HG02840 (cell line): ENCODE measurements at regions not wholly inside any gene's neighbourhood (a gene's known extent, or its start where the extent isn't known, plus 50 kb on each side); places are given as distances from the start of the nearest gene placed in this dataset.

Experiments used
- ATAC-seq: cut with Tn5 transposase; IDR thresholded peaks from one replicate; pipeline ENCODE4 v1.9.1; 2021; ENCODE audit warnings: mild to moderate bottlenecking, moderate library complexity, moderate number of reproducible peaks; ENCODE audit not compliant: unreplicated experiment, low FRiP score

DNA sequence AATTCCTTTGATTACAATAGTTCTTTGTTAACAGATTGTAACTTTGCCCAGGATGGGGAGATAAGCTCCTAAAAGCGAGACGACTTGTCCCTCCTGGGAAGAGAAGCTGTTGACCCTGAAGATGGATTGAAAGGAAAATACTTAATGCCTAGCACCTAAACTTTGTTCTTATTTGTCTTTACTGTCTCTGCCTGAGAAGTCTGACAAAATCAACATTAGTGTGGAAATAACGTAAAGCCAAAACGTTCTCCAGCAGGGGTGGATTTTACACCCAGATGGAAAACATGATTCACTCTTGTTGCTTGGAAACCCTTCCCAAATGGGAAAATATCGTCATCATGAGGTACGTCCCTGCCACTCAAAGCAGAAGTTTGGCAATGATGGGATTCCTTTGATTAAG is 450.1 kb downstream of the SLC4A3 start:
- no peak for ATAC-seq

DNA sequence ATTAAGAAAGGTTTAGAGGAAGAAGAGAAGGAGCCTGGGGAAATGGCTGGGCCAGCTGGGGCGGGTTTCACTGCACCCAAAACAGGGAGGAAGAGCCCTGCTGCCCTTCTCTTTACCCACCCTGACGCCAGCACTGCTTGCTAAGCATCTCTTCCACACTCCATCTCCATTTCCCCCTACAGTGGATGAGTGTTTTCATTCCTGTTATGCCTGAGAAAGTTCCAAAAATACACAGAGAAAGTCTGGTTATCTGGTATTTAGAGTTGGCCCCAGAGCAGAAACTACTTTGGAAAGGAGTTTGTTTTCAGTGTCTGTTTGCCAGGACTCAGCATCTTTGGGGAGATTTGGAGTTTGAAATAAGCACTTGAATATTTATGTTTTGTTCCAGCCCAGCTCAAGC is 451.0 kb downstream of the SLC4A3 start:
- no peak for ATAC-seq

- no peak for ATAC-seq
Measured at GRCh38 chr2:220079595-220079994, 452.2 kb downstream of the SLC4A3 start.

DNA sequence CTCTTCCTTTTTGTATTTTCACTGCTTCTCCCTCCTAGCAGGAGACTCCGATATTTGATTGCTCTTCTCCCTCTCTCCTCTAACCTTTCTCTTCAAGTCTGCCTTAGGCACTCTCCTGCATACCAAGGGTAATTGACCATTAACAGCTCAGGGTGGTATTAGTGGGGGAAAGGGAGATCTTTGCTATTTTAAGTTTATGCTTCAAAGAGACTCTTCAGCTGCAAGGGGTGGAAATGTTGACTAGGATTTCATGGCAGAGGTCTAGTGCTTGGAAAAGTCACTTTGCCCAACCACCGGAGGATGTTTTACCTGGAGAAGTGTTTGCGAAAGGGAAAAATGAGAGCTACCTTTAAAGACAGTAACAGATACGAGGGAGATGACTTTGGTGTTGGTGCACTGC is 453.7 kb downstream of the SLC4A3 start:
- no peak for ATAC-seq

DNA sequence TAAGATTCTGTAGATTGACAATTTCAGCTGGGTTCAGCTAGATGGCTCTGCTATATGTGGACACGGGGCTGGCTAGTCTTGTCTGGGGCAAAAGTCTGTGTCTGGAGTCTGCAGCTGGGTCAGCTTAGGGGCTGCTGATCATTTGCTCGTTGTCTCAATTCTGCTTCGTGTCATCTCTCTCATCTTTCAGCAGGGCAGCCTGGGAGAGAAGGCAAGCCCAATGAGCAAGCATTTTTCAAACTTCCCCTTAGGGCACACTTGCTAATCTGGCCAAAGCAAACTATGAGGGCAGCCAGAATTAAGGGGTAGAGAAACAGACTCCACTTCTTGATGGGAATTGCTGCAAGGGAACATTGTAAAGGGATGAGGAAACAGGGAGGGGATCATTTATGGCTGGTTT is 462.6 kb downstream of the SLC4A3 start:
- no peak for ATAC-seq

GRCh38 chr2:220096406-220096805 is 469.0 kb downstream of the SLC4A3 start:
- ATAC-seq: no peak

GRCh38 chr2:220101980-220102379 is 474.6 kb downstream of the SLC4A3 start:
- no peak for ATAC-seq

DNA sequence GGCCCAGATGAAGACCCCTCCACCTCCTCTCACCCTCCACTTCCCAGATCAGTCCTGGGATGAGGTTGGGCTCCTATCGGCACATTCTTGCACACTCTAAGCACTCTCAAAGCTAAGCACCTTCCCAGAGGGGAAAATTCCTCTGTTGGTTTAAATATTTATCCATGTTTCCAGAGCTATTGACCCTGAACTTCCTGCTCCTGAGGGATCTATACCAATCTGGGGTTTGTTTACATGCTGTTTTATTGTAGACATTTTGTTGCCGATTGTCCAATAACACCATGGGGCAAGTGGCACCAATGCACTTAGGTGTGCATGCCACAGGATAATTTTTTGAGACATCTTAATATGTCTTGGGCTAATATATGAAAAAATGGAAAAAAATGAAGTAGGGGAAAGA is 476.2 kb downstream of the SLC4A3 start:
- ATAC-seq: no peak

GRCh38 chr2:220104871-220105351 is 477.5 kb downstream of the SLC4A3 start:
- no peak for ATAC-seq

DNA sequence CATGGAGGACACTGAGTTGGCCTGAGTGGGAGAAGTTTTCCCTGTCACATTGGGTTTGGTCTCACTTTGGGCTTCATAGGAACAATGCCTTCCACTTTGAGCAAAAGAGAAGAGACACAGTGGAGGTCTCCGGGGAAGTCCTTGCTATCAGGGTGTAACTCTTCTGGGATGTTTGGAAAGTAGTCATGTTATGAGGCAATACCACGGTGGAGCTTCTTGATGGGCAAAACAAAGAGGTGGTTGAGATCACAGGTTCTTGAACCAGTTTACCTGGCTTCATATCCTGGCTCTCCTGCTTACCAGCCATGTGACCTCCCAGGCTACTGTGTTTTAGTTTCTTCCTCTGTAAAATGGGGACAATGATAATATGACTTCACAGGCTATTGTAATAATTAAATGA is 478.6 kb downstream of the SLC4A3 start:
- no peak for ATAC-seq

DNA sequence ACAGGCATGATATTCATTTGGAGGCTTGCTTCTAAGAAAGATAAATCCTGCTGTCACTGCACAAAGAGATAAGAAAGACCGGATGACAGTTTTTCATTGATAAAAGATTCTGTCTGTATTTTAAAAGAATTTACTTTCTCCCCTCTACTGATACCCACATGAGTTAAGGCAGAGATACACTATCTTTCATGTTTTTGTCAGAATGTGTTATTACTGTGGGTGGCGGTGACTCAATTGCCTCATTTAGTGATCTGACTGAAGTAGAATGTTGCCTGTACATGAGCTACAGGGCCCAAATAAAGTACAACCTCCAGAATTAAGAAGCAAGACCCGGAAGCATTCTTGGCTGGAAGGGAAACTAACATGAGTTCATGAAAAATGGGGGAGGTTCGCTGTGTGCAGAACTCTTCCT is 480.0 kb downstream of the SLC4A3 start:
- no peak for ATAC-seq

DNA sequence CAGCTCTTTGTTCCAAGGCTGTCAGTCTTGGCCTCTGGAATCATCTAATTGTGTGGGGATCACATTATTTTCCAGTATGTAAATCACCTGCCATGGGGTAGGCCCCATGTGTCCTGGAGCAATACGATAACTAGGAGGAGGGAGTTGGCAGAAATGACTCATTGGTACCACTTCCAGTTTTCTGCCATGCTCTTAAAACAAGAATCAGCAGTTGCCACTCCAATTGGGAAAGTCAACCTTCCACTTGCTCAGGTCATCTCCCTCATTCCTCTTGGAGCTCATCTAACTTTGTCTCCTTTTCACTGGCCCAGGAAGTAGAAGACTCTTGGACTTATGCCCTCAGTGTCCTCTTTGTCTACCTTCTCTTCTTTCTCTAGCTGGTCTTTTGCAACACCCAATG is 487.0 kb downstream of the SLC4A3 start:
- ATAC-seq: no peak

- no peak for ATAC-seq
Measured at GRCh38 chr2:220117025-220117424, 489.6 kb downstream of the SLC4A3 start.

DNA sequence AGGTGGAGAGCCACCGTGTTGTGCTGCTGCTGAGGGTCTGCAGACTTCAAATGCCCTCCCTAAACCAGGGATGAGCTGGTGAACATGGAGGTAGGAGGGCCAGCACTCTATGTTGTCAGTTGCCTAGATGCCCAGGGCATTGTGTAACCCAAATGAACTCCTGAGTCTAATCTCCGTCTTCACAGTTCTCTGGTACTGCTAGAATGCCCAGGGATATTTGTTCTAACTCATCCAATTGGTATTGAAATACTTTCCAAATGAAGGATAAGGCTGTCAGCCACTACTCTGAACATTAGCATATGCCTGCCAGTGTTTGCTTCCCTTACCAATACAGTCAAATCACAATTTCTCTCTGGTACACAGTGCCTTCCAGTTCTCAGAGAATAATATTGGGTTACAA is 492.6 kb downstream of the SLC4A3 start:
- no peak for ATAC-seq

GRCh38 chr2:220123751-220124150 is 496.3 kb downstream of the SLC4A3 start:
- ATAC-seq: no peak

DNA sequence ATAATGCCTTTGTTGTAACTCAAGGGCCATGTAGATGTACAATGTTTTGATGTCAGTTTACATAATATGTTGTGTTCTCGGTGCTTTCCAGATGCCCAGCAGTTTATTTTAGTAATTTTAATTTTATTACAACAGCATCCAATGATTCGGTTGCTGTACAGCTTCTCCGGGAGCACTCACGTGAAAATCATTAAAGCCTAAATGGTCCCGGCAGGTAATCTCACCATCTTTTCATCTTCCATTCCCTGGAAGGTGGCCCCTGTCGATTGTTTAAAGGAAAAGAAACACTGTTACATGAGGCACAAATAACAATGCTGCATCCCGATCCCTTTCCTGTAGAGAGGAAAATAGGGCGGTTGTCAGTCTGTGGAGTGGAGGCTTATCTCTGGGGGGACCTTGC is 498.1 kb downstream of the SLC4A3 start:
- no peak for ATAC-seq

DNA sequence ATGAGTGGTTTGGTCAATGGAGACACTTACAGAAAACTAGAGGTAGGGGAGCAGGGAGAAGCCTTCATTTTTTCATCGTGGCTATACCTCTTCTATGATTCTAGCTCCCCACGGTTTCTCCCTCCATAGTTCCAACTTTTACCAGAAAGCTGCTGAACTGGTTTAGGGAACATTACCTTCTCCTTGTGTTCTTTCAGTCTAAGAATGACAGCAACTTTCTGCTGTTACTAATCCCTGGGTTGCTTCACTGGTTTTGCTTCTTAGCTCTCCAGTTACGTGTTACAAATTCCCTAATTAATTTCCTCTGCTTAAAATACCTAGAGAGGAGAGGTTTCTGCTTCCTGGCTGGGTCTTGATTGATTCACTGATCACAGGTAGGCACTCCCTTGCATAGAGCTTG is 499.9 kb downstream of the SLC4A3 start:
- ATAC-seq: no peak

DNA sequence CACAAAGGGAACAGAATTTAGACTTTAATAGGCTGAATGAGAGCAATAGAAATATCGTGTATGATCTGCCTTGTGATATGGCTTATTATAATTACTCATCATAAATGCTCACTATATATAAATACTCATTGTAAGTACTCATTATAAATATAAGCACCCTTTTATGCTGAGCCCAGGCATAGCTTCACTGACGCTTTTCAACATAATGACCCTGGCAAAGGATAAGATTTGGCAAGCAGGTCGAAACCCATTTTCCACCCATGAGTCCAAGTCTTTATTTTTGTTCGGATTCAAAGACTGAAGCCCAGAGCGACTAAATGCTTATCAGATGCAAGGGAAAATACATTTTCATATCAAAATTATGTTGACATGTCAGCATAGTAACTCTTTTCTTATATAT is 500.4 kb downstream of the SLC4A3 start:
- ATAC-seq: no peak

DNA sequence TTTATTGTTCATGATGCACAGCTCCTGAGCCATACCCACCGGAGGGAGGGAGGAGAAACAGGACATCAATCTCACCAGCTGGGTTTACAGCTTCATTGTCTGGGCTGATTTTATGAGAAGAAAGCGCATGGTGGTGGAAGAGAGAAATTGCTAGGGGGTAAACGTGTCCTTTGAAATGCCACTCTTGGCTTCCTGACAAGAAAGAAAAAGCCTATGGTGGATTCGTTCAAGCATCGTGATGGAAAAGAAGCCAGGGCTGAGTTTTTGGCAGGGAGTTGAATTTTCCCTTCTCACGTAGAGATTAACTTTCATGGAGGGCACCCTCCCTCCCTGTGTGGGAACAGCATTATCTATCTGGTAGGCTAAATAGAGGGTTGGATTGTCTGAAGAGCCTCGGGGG is 502.0 kb downstream of the SLC4A3 start:
- ATAC-seq: no peak

DNA sequence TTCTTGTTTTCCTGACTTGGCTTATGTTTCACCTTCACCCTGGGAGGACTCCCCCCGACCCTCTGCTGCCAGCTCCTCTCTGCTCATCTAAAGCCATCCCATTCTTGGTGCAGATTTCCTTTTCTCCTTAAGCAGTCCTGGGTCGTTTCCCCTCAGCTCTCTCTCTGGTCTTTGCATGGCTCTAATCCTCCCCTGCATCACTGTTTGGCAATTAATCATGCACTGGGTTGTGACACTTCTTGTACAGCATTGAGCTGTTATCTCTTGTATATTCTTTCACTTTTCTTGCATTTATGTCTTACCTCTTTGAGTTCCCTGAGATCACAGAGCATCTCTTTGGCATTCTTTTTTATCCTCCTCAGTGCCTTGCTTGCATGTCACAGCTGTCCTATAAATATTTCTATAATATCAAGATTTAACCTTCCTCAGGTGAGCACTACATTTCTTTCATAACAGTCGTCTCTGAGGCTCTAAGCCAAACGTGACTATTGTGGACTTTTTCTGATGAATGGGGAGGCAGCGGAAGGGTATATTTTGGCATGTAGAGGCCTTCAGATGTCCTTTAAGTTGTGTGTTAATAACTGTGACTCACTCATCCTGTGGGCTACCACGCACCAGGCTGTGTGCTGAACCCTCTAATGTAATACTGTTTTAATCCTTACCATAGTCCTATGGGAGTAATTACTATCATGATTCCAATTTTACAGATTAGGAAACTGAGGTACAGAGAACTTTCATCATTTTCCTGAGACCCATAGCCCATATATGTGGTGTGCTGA is 507.5 kb downstream of the SLC4A3 start:
- ATAC-seq: no peak

DNA sequence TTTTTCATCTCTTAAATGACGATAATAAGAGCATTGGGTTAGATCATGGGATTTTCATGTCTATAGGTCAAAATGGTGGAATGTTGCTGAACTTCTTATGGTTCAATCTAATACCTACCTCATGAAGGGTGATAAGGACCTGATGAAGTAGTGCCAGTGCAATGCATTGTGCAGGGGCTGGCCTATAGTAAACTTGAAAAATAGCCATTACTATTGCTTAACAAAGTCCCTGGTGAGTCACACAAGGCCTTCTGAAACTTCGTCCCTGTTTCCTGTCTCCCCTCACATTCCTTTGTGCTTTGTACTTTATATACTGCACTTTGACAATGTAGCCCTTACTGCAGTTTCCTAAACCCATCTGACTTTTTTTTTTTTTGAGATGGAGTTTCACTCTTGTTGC is 515.9 kb downstream of the SLC4A3 start:
- ATAC-seq: no peak

DNA sequence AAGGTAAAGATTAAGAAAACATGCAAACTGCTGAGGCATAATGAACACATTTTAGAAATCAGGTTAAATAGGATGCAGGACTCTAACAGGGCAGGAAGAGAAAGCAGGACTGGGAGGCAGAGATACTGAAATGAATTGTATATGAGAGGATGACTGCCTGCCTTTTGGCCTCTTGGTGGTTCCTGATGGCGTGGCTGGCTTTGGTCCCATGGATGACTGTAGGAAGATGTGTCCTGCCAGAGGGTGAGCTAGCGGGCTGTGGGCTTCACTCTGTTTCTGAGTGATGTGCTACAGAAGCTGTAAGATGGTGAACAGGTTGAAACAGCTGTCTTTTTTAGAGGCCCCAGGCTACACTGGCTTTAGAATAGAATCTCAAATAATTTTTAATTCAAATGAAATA is 517.0 kb downstream of the SLC4A3 start:
- no peak for ATAC-seq
